ENCODE measurements at regions not wholly inside any gene's neighbourhood (a gene's known extent, or its start where the extent isn't known, plus 50 kb on each side); places are given as distances from the start of the nearest gene placed in this dataset.

DNA sequence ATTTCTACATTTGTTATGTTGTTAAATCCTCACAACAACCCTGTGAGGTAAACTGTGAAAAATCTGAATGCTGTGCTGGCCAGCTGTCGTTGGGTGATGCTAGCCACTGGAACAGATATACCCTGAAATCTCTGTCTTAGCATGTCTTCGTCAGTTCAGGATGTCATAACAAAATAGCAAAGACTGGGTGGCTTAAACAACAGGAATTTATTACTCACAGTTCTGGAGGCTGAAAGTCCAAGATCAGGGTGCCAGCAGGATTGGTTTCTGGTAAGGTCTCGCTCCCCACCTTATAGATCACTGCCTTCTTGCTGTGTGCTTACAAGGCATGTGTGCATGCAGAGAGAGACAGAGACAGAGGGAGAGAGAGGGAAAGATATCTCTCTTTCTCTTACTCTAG, 211.7 kb downstream of the C11orf91 start:
- no peaks in the 10 kb centered on the region for H3K27me3 ChIP-seq (ENCODE audit: low read length)
- no peaks in the 10 kb centered on the region for H4K20me1 ChIP-seq (ENCODE audit: low read length)

DNA sequence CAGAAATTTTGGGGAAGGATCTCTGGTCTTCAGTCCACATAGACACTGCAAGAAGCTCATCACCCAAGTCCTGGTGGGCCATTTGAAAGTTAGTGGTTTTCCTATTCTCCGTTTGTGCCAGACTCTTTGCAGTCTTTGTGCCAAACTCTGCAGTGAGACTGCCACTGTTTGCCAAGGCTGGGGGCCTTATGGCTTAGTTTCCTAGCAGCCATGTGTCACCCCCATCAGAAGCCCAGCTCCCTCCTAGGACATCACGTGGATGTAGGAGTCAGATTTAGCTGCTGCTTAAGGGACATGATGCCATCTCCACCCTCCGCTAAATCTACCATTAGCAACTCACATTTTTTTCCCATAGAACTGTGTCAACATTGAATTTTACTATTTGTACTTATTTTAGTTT, 220.0 kb downstream of the C11orf91 start:
- 0 out of 2 replicates have a peak, but pooled peaks cover 4% of the 10 kb centered on the region for H4K20me1 ChIP-seq (ENCODE audit: low read length)
- POLR2A ChIA-PET (ENCODE audit: unreplicated experiment) = no interaction called here
- no peaks in the 10 kb centered on the region for H3K9me3 ChIP-seq (ENCODE audit: low read length)
- H3K4me1 ChIP-seq (ENCODE audit: insufficient read depth, low read length) = peaks cover 16% of the 10 kb centered on the region
- ATAC-seq (no peak), DNase-seq (no peak)
- H3F3A ChIP-seq (ENCODE audit: low read length, unreplicated experiment) = no peaks in the 10 kb centered on the region
- H3K27ac ChIP-seq (ENCODE audit: low read length) = no peak overlapping the region
- TF ChIP-seq EZH2 (IDR thresholded peaks at IDR 0.05; ENCODE audit: low read length, unreplicated experiment) = no peak
- TF ChIP-seq EZH2phosphoT487 (IDR thresholded peaks at IDR 0.05; ENCODE audit: borderline replicate concordance, low read length) = no peak
- TF ChIP-seq, protein P1, sequence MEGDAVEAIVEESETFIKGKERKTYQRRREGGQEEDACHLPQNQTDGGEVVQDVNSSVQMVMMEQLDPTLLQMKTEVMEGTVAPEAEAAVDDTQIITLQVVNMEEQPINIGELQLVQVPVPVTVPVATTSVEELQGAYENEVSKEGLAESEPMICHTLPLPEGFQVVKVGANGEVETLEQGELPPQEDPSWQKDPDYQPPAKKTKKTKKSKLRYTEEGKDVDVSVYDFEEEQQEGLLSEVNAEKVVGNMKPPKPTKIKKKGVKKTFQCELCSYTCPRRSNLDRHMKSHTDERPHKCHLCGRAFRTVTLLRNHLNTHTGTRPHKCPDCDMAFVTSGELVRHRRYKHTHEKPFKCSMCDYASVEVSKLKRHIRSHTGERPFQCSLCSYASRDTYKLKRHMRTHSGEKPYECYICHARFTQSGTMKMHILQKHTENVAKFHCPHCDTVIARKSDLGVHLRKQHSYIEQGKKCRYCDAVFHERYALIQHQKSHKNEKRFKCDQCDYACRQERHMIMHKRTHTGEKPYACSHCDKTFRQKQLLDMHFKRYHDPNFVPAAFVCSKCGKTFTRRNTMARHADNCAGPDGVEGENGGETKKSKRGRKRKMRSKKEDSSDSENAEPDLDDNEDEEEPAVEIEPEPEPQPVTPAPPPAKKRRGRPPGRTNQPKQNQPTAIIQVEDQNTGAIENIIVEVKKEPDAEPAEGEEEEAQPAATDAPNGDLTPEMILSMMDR (conservative IDR thresholded peaks at IDR 0.05; ENCODE audit: low read depth, low read length) = no peak
- H3K36me3 ChIP-seq (ENCODE audit: low read depth, low read length) = no peaks in the 10 kb centered on the region
- intact Hi-C loops (cut with micrococcal nuclease) = no loop called here
- H3K79me2 ChIP-seq (ENCODE audit: low read length) = no peaks in the 10 kb centered on the region
- no peaks in the 10 kb centered on the region for H3K27me3 ChIP-seq (ENCODE audit: low read length)
- BruUV-seq (replicated peaks) = no TSS peak
- H2AFZ ChIP-seq (ENCODE audit: low read length) = no peak overlapping the region
- no peak overlapping the region for H3K4me2 ChIP-seq (ENCODE audit: low read length)
- H3K9me2 ChIP-seq (replicated peaks; ENCODE audit: low read length) = no peaks in the 10 kb centered on the region
- CTCF ChIA-PET = no interaction called here
- H3K4me3 ChIP-seq (ENCODE audit: low read length) = no peak overlapping the region
- H3K9ac ChIP-seq (ENCODE audit: low read length) = no peak overlapping the region

More for the DNA sequence above, 211.7 kb downstream of the C11orf91 start:
- Histone ChIP-seq H2AFZ (ENCODE audit: low read length) (no peak overlapping the region), H3K27ac (ENCODE audit: low read length) (no peak overlapping the region), H3K9me2 (replicated peaks; ENCODE audit: low read length) (no peaks in the 10 kb centered on the region), H3F3A (ENCODE audit: low read length, unreplicated experiment) (no peaks in the 10 kb centered on the region), H3K4me1 (ENCODE audit: insufficient read depth, low read length) (no peaks in the 10 kb centered on the region), H3K9me3 (ENCODE audit: low read length) (no peaks in the 10 kb centered on the region), H3K79me2 (ENCODE audit: low read length) (no peaks in the 10 kb centered on the region), H3K9ac (ENCODE audit: low read length) (no peak overlapping the region), H3K4me3 (ENCODE audit: low read length) (no peak overlapping the region), H3K36me3 (ENCODE audit: low read depth, low read length) (no peaks in the 10 kb centered on the region), H3K4me2 (ENCODE audit: low read length) (no peak overlapping the region)
- POLR2A ChIA-PET (ENCODE audit: unreplicated experiment) = no interaction called here
- CTCF ChIA-PET = no interaction called here
- BruUV-seq (replicated peaks) = no TSS peak
- ATAC-seq = no peak
- intact Hi-C loops (cut with micrococcal nuclease) = no loop called here
- TF ChIP-seq EZH2phosphoT487 (IDR thresholded peaks at IDR 0.05; ENCODE audit: borderline replicate concordance, low read length) (no peak), EZH2 (IDR thresholded peaks at IDR 0.05; ENCODE audit: low read length, unreplicated experiment) (no peak)
- TF ChIP-seq, protein P1 (conservative IDR thresholded peaks at IDR 0.05; ENCODE audit: low read depth, low read length) = no peak
- no peak for DNase-seq

DNA sequence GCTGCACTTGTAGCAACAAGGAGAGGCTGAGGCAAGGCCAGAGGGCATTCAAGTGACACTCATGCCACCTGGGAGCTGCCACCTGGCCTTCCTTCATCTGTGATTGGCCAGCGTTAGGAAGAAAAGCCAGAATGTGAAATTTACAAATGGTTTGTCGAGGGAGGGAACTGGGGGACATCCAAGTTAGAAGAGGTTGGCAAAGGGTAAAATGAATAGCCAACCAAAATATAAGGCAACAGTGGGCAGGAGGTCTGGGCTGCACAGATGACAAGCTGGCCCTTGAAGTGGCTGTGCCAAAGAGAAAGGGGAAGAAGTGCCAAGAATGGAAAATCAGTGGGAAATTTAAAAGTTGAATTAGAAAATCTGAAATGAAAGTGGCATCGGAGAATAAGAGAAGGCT, 221.4 kb downstream of the C11orf91 start:
- no peak for TF ChIP-seq EZH2phosphoT487 (IDR thresholded peaks at IDR 0.05; ENCODE audit: borderline replicate concordance, low read length)
- no peak for DNase-seq
- Histone ChIP-seq H3K27ac (ENCODE audit: low read length) (no peak overlapping the region), H4K20me1 (ENCODE audit: low read length) (0 out of 2 replicates have a peak, but pooled peaks cover 4% of the 10 kb centered on the region), H3K79me2 (ENCODE audit: low read length) (no peaks in the 10 kb centered on the region), H3F3A (ENCODE audit: low read length, unreplicated experiment) (no peaks in the 10 kb centered on the region), H3K4me1 (ENCODE audit: insufficient read depth, low read length) (peaks cover 16% of the 10 kb centered on the region), H3K9me3 (ENCODE audit: low read length) (no peaks in the 10 kb centered on the region), H3K9ac (ENCODE audit: low read length) (no peak overlapping the region), H3K4me3 (ENCODE audit: low read length) (no peak overlapping the region), H3K27me3 (ENCODE audit: low read length) (no peaks in the 10 kb centered on the region), H3K36me3 (ENCODE audit: low read depth, low read length) (no peaks in the 10 kb centered on the region), H2AFZ (ENCODE audit: low read length) (no peak overlapping the region), H3K9me2 (replicated peaks; ENCODE audit: low read length) (no peaks in the 10 kb centered on the region), H3K4me2 (ENCODE audit: low read length) (no peak overlapping the region)
- ATAC-seq = no peak
- intact Hi-C loops (cut with micrococcal nuclease) = no loop called here
- ChIA-PET CTCF (no interaction called here), POLR2A (ENCODE audit: unreplicated experiment) (no interaction called here)
- no TSS peak for BruUV-seq (replicated peaks)

All from PC-3 (cell line).